CD4-positive, alpha-beta T cell treated with Interleukin-15 for 1 hour (primary cell): ENCODE measurements at regions not wholly inside any gene's neighbourhood (a gene's known extent, or its start where the extent isn't known, plus 50 kb on each side); places are given as distances from the start of the nearest gene placed in this dataset.

Experiments
- DNase-seq: peaks from one replicate; pipeline ENCODE4 v3.0.0-alpha.2; 2020

DNA sequence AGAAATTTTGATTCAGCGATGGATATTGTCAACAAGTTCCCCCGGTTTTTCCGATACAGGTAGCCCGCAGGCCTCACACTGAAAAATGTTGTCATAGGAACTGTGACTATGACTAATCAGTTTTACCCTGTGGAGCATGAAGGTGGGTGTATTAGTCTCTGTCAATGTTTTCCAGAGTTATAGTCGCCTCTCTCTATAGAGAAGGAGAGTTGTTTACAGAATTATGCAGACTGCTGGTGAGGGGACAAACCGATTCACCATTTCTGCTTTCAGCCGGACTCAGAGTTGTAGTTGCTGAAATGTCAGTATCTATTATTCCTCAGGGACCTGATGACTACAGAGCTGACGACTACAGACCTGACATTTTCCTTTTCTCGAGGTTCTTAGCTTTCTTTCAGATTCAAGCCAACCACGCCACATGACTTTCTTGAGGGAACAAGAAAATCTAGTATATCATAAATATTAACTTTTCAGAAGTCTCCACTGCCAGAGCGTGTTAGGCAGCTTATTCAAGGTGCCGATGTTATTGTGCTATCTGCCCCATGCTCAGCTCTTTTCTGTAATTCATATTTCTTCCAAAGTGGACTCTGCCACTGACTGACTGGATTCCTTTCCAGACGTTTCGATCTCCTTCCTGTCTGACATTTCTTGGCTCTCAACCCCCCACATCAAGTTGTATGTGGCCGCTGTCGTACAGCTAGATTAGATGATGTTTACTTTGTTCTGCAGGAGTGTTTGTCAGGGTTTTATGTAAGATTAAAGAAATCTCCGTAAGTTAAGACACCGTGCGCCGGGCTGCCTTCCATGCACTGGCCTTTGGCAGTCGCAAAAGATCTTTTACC lies 178.1 kb downstream of the FGF1 start:
- no peak for DNase-seq

GRCh38 chr5:142506756-142507155 lies 179.1 kb downstream of the FGF1 start:
- DNase-seq: no peak

DNA sequence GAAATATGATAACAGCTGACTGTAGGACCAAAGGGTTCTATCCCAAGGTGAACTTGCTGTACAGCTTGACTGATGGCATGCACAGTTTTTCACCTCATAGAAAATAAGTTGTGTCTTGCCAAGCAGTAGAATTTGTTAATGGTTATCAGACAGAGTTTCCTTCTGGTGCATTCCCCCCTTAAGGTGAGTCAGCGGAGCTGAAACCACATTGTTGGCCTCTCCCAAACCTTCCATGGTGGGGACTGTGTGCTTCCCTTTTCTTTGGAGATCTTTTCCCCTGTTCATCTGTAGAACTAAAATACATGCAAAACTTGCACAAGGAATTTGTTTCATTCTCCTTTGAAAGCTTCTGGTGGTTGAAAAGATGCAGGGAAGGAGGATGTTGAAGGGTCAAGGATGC lies 179.8 kb downstream of the FGF1 start:
- no peak for DNase-seq

DNA sequence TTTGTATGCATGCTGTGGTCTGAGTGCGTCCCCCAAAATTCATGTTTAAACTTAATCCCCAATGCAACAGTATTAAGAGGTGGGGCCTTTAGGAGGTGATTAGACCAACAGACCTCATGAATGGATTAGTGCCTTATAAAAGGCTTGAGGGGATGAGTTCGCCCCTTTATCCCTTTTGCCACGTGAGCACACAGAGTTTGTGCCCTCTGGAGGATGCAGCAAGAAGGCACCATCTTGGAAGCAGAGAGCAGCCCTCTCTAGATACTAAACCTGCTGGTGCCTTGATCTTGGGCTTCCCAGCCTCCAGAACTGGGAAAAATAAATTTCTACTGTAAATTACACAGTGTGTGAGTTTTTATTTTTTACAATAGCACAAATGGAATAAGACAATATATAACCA lies 177.1 kb upstream of the SPRY4 start:
- no peak for DNase-seq

GRCh38 chr5:142500227-142500905 lies 175.5 kb upstream of the SPRY4 start:
- no peak for DNase-seq

DNA sequence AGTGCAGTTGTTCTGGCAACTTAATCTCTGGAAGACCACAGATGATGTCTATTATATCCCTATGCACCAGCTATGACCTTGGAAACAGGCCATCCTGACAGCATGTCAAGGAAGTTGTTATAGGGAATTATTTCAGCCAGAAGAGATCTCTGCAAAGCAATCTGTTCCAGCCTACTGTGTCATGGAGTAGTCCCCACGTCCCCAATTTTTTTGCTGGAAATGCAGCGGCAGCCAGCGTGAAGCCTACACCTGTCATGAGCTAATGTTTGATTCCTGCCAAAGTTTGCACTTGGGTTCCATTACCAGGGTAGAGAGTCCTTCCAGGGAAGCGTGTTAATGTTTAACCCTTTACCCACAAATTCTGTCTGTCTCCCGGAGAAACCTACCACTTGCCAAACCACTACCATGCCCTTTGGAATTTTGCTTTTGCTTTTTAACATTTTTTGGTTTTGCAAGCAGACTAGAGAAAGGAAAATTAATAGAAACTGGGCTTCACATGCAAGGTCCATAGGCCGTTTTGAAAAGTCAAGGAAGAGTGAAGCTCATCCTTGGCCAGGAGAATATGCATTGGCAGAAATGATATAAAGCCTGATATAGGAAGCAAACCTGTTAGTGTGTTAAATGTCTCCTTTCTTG lies 174.9 kb upstream of the SPRY4 start:
- DNase-seq: no peak

GRCh38 chr5:142498298-142498697 lies 173.5 kb upstream of the SPRY4 start:
- DNase-seq: no peak

DNA sequence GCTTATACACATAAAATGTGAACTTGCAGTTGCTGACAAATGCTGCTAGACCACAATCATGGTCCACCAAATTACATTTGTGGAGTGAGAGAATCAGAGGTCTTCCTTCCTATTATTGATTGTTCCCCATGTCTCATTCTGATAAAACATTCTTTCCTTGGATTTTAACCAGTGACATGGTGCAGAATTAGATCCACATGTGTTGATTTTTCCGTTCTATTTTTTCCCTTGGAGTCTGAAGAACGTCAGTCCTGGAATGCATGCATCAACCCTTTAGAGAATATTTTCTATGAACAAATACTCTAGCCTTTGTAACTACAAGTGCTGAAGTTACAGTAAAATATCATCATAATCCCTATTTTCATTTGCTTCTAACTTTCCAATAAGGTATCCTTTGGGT lies 170.7 kb upstream of the SPRY4 start:
- DNase-seq: no peak

GRCh38 chr5:142493875-142494518 lies 169.2 kb upstream of the SPRY4 start:
- no peak for DNase-seq

DNA sequence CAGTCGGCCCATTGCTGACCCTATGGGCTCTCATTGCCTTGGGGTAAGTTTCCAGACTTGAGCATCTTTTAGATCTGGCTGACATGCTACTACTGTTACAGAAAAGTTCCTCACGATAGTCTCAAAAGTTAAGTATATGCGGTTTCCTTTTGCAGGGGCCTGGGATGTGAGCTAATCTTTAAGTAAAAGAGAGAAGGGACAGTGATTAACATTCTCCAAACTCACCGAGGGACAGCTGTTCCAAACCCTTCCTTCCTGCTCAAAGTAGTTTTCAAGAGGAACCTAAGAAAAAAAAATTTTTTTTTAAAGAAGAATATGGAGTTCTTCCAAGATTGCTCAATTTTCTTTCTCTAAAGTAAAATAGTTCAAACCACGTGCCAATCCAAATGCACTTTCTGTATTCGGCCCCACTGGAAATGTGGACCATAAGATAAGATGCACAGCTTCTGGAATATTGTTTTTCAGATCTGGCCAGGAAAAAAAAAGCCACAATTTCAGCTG lies 168.0 kb upstream of the SPRY4 start:
- DNase-seq: no peak

DNA sequence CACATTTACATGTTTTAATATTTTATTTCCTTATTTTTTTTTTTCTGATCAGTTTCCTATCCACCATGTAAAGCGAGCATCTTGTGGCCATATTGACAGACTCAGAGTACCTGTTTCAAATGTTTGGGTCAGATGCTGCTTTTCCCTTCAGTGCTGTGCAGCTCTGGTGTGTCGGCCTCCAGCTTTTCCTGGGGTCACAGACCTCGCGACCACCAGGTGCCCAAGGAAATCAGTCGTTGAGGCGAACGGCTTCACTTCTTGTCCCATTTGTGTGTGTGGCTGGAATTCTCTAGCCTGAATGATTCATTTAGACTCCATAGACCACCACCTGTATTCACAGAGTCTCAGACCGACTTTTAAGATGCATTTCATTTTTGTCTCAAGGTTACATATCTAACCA lies 166.9 kb upstream of the SPRY4 start:
- no peak for DNase-seq

GRCh38 chr5:142491270-142491669 lies 166.4 kb upstream of the SPRY4 start:
- no peak for DNase-seq

DNA sequence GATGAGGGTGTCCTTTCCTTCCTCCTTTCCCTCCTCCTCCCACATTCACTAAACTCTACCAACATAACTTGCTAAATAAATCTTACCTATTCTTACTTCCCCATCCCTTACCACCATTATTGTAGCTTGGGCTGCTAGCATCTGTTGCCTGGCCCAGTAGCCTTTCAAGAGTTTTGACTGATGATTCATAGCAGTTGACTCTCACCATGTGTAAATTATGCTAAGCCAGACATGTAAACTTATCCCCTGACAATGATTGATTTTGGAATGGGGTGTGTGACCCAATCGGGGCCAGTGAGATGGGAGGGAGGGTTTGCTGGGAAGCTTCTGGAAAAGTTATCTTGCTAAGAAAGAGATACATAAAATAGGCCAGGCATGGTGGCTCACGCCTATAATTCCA lies 161.8 kb upstream of the SPRY4 start:
- DNase-seq: no peak

GRCh38 chr5:142486020-142486419 lies 161.2 kb upstream of the SPRY4 start:
- no peak for DNase-seq

DNA sequence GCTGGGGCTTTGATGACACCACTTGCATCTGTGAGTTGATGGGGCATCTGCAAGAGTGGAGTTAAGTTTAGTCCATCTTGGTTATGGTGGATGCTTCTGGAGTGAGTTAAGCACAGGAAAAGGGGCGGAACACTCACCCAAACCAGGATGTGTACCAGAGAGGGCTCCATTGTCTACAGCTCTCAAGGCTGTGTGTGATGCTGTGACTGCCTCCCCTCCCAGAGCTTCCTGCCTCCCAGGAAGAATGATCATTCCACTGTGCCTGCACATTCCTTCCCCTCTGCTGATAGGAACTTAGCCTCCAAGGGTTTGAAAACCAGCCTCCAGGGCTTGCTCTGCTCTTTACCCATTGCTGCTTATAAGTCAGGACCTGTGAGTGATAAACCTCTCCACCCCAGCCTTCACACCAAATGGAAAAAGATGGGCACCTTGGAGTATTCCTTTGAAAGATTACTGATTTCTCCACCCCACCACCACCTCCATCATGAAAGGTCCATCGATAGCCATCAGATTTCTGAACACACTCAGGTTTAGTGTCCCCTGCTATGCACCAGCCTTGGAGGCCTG lies 160.1 kb upstream of the SPRY4 start:
- no peak for DNase-seq

DNA sequence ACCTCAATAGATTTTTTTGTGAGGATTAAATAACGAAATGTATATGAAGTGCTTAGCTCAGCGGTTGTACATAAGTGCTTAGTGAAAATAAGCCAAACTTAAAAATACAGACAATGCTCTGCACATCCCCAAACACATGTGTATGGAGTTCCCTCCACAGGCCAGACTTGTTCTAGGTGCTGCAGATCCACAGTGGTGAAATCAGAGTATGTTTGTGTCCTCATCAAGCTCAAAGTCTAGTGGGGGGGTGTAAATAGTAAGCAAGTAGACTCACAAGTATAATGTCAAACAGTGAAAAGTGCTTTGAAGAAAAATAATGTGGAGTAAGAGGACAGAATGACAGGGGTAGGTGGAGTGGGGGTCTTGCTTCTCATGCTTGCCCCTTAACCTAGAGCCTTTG lies 157.4 kb upstream of the SPRY4 start:
- no peak for DNase-seq

DNA sequence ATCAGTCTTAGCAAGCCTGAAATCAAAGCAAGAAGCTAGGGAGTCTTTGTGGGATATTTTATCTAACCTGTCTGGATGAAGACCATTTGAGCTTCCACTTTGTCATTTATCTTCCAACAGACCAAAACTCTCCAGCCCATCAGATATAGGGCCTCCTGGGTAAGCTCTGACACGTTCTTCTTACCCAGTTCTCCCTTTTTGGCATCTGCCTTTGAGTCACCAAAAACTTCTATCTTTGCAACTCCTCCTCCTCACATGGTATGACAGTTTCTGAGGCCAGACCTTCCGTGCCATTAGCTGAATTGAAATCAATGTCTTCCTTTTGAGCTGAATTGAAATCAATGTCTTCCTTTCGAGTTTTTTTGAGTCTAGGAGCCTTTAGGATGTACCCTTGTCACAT lies 156.6 kb upstream of the SPRY4 start:
- no peak for DNase-seq

- no peak for DNase-seq
Observed at GRCh38 chr5:142479854-142480519, 155.2 kb upstream of the SPRY4 start.

- DNase-seq: no peak
Observed at GRCh38 chr5:142479150-142479549, 154.3 kb upstream of the SPRY4 start.

- DNase-seq: no peak
Observed at GRCh38 chr5:142478113-142478512, 153.3 kb upstream of the SPRY4 start.

GRCh38 chr5:142475102-142475513 lies 150.3 kb upstream of the SPRY4 start:
- DNase-seq: no peak

DNA sequence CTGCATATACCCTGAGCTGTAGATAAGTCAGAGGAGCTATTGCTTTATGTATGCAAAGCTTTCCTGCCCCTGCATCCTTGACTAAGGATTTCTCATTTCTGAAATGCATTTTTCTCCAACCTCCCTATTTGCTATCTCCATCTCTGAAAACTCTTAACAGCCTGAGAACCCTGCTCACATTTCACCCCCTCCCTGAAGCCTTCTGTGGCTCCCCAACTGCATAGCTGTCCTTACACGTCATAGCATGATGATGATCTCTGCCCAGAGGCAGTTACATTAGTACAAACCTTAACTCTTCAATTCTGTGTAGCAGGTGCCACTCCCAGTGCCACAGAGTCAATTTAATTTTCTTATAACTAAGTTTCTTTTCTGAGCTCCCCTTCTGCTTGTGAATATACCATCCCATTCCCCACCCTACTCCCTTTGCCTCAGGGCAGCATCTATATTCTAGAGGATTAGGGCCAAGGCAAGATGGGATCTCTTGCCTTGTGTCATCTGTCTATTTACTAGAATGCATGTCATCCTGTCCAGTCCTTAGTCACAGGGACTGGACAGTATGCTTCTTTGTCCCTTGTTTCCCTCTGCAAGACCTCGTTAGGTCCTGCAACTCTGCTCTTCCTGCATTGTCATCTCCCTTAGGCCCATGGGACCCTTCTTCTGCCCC lies 149.7 kb upstream of the SPRY4 start:
- no peak for DNase-seq
